ENCODE measurements at regions not wholly inside any gene's neighbourhood (a gene's known extent, or its start where the extent isn't known, plus 50 kb on each side); places are given as distances from the start of the nearest gene placed in this dataset.
A peak's percentile ranks its signal among the peaks of the same experiment; 100 is the strongest.

DNA sequence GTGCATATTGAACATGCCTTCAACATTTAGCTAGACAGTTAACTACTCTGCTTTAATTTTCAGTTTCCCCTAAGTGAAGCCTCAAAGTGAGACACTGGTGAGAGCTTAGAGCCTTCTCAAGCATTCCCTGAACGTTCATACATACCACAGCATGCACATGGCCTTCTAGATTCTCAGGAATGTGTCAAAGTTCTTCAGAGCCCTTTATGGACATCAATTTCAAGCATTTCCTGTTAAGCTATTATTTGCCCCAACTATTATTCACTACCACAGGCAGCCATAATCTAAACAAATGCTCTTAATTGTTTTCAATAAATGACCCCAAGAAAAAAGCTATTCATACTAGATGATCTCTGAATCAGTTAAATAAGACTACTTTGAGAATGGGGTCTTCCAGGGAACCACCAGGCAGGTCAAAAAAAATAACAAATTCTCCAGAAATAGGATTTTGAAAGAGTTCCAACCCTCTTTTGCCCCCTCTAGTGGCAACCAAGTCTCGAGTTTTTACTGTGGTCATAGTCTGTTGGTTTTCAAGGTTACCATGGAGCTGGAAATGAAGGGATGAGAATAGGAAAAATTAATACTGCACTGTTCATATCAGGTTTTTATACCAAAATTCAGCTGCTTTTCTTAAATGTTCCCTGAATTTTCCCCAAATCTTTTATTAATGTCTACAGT lies 235.4 kb downstream of the RAB28 start:
- no peak for DNase-seq (ENCODE audit: low spot score)
- H3K36me3 ChIP-seq (ENCODE audit: low read depth) = no peaks in the 10 kb centered on the region
- H3K27ac ChIP-seq (ENCODE audit: poor library complexity, severe bottlenecking) = no peak overlapping the region
- no peaks in the 10 kb centered on the region for H3K27me3 ChIP-seq (ENCODE audit: insufficient read depth, poor library complexity, severe bottlenecking)
- no peaks in the 10 kb centered on the region for H3K4me1 ChIP-seq (ENCODE audit: insufficient read depth, poor library complexity, severe bottlenecking)
- TF ChIP-seq, protein P1, sequence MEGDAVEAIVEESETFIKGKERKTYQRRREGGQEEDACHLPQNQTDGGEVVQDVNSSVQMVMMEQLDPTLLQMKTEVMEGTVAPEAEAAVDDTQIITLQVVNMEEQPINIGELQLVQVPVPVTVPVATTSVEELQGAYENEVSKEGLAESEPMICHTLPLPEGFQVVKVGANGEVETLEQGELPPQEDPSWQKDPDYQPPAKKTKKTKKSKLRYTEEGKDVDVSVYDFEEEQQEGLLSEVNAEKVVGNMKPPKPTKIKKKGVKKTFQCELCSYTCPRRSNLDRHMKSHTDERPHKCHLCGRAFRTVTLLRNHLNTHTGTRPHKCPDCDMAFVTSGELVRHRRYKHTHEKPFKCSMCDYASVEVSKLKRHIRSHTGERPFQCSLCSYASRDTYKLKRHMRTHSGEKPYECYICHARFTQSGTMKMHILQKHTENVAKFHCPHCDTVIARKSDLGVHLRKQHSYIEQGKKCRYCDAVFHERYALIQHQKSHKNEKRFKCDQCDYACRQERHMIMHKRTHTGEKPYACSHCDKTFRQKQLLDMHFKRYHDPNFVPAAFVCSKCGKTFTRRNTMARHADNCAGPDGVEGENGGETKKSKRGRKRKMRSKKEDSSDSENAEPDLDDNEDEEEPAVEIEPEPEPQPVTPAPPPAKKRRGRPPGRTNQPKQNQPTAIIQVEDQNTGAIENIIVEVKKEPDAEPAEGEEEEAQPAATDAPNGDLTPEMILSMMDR (IDR thresholded peaks at IDR 0.05; ENCODE audit: poor library complexity, severe bottlenecking) = peak; percentile 21
- no peak for ATAC-seq (ENCODE audit: low read depth)
- no peak overlapping the region for H3K4me3 ChIP-seq (ENCODE audit: severe bottlenecking)
- no peaks in the 10 kb centered on the region for H3K9me3 ChIP-seq (ENCODE audit: severe bottlenecking)

DNA sequence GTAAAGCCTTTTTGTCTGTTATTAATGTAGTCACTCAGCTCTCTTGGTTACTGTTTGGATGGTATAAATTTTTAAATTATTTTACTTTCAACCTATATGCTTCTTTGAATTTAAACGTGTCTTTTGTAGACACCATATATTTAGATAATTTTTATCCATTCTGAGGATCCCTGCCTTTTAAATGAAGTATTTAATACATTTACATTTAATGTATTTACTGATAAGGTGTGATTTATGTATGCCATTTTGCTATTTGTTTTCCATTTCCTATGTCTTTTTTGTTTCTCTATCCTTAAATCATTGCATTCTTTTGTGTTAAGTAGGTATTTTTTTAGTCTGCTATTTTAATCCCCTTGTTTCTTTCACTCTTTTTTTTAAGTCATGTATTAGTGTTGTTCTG lies 238.0 kb downstream of the RAB28 start:
- DNase-seq (ENCODE audit: low spot score) (no peak), ATAC-seq (ENCODE audit: low read depth) (no peak)
- H3K9me3 ChIP-seq (ENCODE audit: severe bottlenecking) = no peaks in the 10 kb centered on the region
- H3K27ac ChIP-seq (ENCODE audit: poor library complexity, severe bottlenecking) = no peak overlapping the region
- H3K4me3 ChIP-seq (ENCODE audit: severe bottlenecking) = no peak overlapping the region
- no peaks in the 10 kb centered on the region for H3K36me3 ChIP-seq (ENCODE audit: low read depth)
- H3K27me3 ChIP-seq (ENCODE audit: insufficient read depth, poor library complexity, severe bottlenecking) = no peaks in the 10 kb centered on the region
- TF ChIP-seq, protein P1 (IDR thresholded peaks at IDR 0.05; ENCODE audit: poor library complexity, severe bottlenecking) = no peak
- H3K4me1 ChIP-seq (ENCODE audit: insufficient read depth, poor library complexity, severe bottlenecking) = no peaks in the 10 kb centered on the region

- ATAC-seq (ENCODE audit: low read depth) = no peak
These were observed 239.7 kb downstream of the RAB28 start for GRCh38 chr4:13244444-13244843.

DNA sequence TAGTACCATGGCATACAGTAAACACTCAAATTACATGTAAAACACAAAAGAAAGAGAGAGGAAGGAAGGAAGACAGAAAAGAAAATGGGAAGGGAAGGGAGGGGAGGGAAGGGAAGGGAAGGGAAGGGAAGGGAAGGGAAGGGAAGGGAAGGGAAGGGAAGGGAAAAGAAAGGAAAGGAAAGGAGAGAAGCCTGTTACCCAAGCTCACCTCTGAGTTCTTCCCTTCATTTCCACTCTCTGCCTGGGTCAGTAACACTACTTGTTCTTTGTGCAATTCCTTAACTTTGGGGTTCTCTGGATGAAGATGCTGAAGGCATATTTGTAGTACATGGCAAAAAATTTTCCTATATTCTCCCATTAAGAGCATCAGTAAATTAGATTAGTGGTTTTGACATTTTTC lies 241.0 kb downstream of the RAB28 start:
- no peaks in the 10 kb centered on the region for H3K4me1 ChIP-seq (ENCODE audit: insufficient read depth, poor library complexity, severe bottlenecking)
- no peaks in the 10 kb centered on the region for H3K27me3 ChIP-seq (ENCODE audit: insufficient read depth, poor library complexity, severe bottlenecking)
- no peak for ATAC-seq (ENCODE audit: low read depth)
- H3K36me3 ChIP-seq (ENCODE audit: low read depth) = no peaks in the 10 kb centered on the region
- DNase-seq (ENCODE audit: low spot score) = no peak
- H3K9me3 ChIP-seq (ENCODE audit: severe bottlenecking) = no peaks in the 10 kb centered on the region
- H3K4me3 ChIP-seq (ENCODE audit: severe bottlenecking) = no peak overlapping the region
- TF ChIP-seq, protein P1 (IDR thresholded peaks at IDR 0.05; ENCODE audit: poor library complexity, severe bottlenecking) = no peak
- H3K27ac ChIP-seq (ENCODE audit: poor library complexity, severe bottlenecking) = no peak overlapping the region

More at GRCh38 chr4:13244444-13244843, 239.7 kb downstream of the RAB28 start:
- Histone ChIP-seq H3K9me3 (ENCODE audit: severe bottlenecking) (no peaks in the 10 kb centered on the region), H3K27ac (ENCODE audit: poor library complexity, severe bottlenecking) (no peak overlapping the region), H3K36me3 (ENCODE audit: low read depth) (no peaks in the 10 kb centered on the region), H3K4me3 (ENCODE audit: severe bottlenecking) (no peak overlapping the region), H3K27me3 (ENCODE audit: insufficient read depth, poor library complexity, severe bottlenecking) (no peaks in the 10 kb centered on the region), H3K4me1 (ENCODE audit: insufficient read depth, poor library complexity, severe bottlenecking) (no peaks in the 10 kb centered on the region)
- TF ChIP-seq, protein P1 (IDR thresholded peaks at IDR 0.05; ENCODE audit: poor library complexity, severe bottlenecking) = no peak
- DNase-seq (ENCODE audit: low spot score) = no peak

GRCh38 chr4:13240066-13240465 lies 244.1 kb downstream of the RAB28 start:
- Histone ChIP-seq H3K27me3 (ENCODE audit: insufficient read depth, poor library complexity, severe bottlenecking) (no peaks in the 10 kb centered on the region), H3K36me3 (ENCODE audit: low read depth) (no peaks in the 10 kb centered on the region), H3K4me1 (ENCODE audit: insufficient read depth, poor library complexity, severe bottlenecking) (no peaks in the 10 kb centered on the region), H3K27ac (ENCODE audit: poor library complexity, severe bottlenecking) (no peak overlapping the region), H3K4me3 (ENCODE audit: severe bottlenecking) (no peak overlapping the region), H3K9me3 (ENCODE audit: severe bottlenecking) (no peaks in the 10 kb centered on the region)
- ATAC-seq (ENCODE audit: low read depth) (no peak), DNase-seq (ENCODE audit: low spot score) (no peak)
- TF ChIP-seq, protein P1 (IDR thresholded peaks at IDR 0.05; ENCODE audit: poor library complexity, severe bottlenecking) = no peak

Data from RWPE2 (cell line).